ENCODE measurements at regions not wholly inside any gene's neighbourhood (a gene's known extent, or its start where the extent isn't known, plus 50 kb on each side); places are given as distances from the start of the nearest gene placed in this dataset.

DNA sequence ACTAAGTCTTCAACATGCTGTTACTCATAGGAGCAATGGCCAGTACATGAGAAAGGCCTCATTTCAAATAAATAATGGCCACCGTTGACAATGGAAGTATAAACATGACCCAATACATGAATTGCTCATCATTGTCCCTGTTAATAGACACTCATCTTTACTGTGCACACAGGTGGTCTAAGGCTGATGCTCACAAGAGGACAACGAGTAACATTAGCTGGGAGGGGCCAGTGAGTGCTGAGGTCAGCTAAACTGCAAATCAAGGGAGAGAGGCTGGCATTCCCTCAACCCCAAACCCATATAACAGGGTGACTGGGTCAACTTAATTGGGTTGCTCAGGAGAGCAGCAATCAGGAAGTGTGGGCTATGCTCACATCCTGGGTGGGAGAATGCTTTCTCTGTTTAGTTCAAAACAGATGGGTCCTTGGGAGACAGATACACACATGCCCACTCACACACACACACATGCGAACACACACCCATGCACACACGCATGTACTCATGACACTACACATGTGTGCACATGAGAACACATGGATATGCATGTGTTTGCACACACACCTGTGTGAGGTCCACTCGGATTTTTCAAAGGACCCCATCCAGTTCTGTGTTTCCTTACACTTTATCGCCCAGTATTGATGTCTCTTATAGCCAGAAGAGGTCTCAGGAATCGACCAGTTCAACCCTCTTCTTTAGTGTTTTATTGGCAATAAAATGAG, 172.0 kb downstream of the INHBB start:
- ATAC-seq (ENCODE audit: poor library complexity) (no peak), DNase-seq (no peak)
- intact Hi-C loops (cut with DNase I), result no loop called here

DNA sequence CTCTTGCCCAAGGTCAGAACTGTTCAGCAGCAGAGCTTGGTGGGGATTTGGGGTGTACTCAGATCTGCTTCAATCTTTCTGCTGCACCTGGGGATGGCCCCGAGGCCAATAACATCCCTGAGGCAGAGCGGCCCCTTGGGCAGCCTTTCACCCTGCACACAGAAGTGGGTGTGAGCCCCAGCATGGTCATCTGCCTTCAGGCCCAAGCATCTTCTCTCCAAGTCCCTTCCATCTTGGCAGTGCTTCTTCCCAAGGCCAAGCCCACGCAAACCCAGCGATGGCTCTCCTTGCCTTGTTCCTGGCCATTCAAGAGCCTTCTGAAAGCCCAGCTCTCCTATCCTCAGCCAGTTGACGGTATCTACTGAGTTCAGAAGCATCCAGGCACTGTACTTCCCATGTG, 172.9 kb downstream of the INHBB start:
- DNase-seq, result peak; percentile 21
- intact Hi-C loops (cut with DNase I), result no loop called here
- ATAC-seq (ENCODE audit: poor library complexity), result no peak

DNA sequence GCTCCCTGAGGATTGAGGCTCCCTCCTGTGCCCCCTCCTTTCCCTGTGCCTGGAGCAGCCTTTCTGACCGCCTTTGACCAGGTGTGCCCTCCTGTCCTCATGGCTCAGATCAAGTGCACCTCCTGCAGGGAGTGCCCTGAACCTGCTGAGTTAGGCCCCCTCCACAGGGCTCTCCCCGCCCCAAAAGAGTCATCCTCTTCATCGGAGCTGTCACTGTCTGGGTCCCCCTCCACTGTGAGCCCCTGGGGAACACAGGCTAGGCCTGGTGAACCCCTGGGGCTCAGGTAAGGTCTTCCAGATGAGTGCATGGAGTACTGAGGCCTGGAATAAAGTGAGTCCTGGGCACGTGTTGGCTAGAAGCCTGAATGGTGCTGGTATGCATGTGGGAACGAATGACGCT, 173.5 kb downstream of the INHBB start:
- ATAC-seq (ENCODE audit: poor library complexity) (no peak), DNase-seq (peak; percentile 19)
- intact Hi-C loops (cut with DNase I), result no loop called here

DNA sequence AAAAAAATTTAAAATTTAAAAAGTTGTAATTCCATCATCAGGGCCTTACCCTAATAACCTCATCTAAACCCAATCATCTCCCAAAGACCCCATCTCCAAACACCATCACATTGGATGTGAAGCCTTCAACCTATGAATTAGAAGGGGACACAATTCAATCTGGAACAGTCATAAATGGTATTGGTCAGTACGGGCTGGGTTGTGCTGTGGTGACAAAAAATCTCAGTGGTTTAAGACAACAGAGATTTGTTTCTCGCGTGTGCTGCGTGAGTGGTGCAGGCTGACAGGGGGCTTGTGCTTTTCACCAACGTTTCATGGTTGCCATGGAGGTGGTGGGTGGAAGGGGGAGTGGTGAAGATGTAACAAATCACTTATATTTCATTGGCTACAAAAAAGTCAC, 174.5 kb downstream of the INHBB start:
- ATAC-seq (ENCODE audit: poor library complexity), result no peak
- no peak for DNase-seq
- intact Hi-C loops (cut with DNase I), result no loop called here

DNA sequence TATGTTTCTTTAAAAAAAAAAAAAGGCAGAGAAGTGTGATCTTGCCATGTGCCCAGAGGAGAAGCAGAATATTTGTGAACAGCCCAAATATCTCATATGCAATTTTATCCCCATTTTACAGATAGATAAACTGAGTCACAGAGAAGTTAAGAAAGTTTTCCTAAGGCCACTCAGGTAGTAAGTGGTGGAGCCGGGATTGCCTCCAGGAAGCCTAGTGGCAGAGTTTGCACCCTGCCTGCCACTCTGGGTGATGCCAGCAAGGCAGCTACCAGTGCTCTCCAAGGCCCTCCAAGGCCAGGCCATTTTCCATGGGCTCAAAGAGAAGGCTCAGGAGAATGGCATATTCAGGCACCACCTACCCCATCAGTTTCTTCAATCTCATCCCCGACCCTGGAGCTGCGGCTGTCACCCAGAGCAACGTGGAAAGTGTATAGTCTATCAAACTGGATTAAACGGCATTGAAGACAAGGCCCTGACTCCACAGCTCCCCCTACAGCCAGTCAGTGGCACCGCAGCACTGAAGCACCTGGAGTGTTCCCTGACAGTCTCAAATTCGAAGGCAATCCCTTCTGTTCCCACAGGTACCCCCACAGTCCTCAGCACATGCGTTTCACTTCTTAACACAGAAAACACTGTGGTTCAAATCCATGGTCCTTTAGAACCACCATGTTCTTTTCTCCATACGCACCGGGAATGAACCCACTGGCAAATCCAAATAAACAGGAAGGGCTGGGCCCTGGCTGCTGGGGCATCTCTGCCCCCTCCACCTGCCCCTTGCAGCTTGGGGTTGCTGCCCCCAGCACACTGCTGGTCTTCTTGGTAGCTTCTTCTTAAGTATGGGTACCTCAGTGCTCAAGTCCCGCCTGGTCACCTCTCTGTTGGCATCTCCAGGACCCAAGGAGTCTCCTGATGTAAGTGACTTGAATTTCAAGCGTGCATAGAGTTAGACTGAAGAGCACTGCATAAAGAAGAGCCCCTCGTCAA, 175.3 kb downstream of the INHBB start:
- intact Hi-C loops (cut with DNase I), result no loop called here
- DNase-seq (no peak), ATAC-seq (ENCODE audit: poor library complexity) (peak; percentile 48)

DNA sequence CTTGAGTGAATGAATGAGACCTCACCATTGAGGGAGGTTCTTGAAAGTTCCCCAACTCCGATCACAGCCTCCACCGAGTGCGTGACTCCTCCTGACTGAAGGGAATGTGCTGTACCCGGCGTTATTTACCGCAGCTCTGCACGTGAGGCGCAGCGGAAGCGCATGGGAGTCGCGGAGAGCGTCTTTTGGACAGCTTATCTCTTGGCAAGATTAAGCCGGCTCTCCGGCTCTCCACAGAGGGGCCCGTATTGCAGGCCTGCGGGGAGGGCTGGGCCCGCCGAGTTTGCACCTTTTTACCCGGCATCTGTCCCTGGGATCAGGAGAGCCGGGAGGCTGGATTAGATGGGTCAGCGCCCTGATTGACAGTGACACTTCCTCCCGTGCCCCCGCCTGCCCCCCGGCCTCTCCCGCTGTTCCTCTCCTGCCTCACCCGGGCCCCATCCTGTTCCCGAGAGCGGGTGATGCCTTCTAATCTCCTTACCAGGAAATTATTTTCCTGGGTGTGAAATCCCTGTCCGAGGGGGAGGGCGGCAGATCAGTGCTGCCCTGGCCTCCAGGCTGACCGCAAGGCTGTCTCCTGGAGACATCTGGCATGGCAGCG, 176.3 kb downstream of the INHBB start:
- intact Hi-C loops (cut with DNase I), result no loop called here
- DNase-seq, result no peak

DNA sequence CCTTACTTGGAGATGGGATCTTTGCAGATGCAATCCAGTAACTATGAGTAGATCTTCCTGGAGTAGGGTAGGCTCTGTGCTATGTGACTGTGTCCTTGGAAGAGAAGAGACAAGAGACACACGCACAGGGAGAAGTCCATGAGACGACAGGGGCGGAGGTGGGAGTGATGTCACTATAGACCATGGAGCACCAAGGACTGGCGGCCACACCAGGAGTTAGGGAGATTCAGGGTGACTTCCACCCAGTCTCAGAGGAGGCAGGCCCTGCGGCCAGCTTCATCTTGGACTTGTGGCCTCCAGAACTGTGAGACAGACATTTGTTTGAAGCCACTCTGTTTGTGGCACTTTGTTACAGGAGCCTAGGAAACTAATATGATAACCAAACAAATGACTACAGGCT, 177.8 kb downstream of the INHBB start:
- ATAC-seq (ENCODE audit: poor library complexity), result no peak
- DNase-seq, result no peak
- intact Hi-C loops (cut with DNase I), result no loop called here

More for the DNA sequence above, 176.3 kb downstream of the INHBB start:
- ATAC-seq (ENCODE audit: poor library complexity), result peak; percentile 64

DNA sequence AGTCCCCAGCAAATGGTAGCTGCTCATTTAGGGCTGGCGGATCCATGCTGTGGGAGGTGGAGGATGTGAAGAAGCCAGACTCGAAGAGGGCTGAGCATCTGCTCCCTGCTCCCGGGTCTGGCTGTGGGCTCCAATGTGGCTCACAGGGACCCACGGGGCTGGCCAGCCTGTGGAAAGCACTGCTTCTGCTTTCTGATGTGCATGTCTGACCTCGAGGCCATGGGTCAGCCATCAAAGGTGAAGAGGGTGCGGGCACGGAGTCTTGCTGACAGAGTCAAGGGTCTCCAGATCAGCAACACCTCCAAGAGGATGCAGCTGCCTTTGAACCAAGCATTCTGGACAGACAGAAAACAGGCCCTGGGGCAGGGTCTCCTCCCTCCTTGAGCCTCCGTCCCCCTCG, 178.2 kb downstream of the INHBB start:
- intact Hi-C loops (cut with DNase I), result no loop called here
- DNase-seq, result no peak
- no peak for ATAC-seq (ENCODE audit: poor library complexity)

DNA sequence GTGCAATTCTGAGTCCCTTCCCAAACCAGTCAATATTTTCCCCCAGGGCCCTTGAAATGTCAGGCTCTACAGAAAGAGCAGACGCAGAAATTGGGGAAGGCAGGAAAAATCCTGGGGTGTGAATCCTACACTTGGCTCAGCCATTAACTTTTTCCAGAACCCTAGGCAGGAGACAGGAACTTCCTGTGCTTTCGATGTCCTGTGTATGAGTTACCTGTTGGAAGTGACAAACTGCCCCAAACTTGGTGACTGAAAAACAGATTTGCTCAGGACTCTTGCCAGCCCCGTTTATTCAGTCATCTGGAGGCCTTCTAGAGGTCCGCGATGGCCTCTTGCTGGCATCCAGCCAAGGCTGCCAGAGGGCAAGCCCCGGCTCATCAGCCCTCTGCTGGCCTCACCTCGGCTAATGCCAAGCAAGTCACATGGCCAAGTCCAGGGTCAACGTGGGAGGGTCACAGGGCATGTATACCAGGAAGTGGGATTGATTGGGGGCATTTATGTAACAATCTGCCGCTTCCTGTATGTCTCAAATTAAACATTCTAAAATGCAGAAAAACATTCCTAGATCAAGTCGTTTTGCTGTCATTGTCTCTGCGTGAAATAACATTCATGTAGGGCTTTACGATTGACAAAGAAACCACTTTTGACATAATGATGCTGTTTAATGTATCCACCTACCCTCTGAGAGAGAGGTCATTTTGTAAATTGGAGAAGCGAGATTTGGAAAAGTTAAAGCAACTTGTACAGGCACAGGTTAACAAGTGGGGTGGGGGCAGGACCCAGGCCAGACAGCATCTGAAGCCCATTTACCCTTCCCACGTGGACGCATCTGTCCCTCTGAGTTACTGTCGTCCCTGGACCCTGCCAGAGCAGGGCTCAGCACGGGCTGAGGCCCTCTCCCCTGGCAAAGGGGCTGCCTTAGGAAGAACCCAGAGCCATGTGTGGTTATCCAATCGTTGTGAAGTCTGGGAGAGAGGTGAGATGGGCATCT, 179.4 kb downstream of the INHBB start:
- intact Hi-C loops (cut with DNase I), result no loop called here
- peak; percentile 62 for DNase-seq
- no peak for ATAC-seq (ENCODE audit: poor library complexity)

DNA sequence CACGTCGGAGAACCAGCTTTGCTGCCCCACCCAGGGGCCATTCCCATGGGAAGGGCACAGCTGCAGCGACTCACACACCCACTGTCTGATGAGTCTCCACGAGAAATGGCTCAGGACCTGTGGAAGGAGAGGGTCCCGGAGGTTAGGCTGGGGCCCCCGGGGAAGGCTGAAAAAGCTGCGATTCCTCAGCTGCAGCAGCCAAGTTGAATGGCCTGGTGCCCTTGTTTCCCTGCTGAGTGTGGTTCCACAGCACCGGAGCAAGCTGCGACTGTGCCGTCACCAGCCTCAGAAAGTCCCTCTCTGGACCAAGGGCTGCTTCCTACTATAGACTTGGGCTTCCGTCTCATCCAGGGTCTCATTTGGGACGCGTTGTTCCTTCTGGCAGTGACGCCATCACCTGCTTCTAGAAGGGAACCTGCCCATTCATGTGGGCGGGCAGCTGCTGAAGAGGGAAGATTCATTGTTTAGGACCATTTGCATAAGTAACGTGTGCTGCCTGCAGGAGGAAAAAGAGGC, 180.2 kb downstream of the INHBB start:
- intact Hi-C loops (cut with DNase I), result no loop called here
- no peak for ATAC-seq (ENCODE audit: poor library complexity)
- DNase-seq, result no peak

DNA sequence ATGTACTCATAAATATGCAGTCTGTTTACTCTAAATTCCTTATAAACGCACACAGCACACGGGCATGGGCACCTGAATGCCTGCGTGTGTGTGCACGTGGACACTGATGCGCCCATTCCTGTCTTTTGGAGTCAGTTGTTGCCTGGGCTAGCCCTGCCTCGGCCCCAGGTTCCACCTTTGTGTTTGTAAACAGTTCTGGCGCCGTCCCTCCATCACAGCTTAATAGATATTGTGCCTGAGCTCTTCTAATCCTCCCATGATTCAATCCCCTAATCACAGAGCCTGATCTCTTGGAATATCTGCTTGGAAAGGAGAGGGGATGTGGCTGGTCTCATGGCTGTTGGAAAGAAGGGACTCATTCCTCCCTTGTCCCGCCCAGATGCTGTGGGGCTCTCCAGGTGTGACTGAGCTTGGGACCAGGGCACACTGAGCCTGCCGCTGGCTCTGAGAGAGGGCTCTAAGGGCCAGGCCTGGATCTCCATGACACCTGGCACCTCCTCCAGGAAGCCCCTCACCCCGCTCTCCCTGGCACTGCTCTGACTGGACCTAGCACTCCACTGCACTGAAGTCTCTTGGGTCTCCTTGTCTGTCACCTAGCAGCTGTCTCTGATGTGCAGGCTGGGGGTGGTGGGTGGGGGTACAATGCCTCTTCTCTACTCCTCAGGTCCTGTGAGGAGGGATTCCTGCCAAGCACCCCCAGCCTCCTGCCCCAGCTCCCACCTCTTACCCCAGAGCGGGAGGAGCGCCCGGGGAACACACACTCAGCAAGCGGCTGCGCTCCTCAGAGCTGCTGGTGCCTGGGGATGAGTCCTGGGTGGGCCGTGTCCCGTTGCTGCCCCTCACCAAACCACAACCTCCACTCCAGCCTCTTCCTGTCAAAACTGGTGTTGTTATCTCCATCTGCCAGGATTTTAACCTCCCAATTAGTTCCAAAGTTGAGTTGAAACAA, 181.3 kb downstream of the INHBB start:
- no peak for ATAC-seq (ENCODE audit: poor library complexity)

DNA sequence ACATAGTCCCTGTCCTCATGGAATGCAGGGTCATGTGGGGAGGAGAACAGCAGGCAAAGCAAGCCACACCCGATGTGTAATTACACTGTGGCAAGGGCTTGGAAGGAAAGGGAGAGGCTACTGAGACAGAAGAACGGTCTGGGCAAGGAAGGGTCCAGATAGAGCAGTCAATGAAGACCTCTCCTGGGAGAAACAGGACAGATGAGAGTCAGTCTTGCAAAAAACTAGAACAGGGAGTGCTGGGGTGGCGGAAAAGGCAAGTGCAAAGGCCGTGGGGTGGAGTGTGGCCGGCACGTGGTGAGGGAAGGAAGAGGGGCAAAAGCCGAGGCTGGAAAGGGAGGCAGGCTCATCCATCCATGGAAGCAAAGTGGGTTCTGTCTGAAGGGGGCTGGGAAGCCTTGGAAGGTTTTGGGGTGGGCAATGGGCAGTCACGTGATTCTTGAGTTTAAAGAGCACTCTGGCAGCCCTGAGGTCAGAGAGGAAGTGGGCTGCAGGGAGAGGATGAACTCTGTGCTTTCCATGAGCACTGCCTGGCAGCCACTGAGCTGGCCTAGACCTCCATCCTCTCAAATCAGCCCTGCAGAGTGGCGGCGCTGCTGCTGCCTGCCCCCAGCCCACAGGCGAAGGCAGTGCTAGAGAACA, 182.2 kb downstream of the INHBB start:
- ATAC-seq (ENCODE audit: poor library complexity) (no peak), DNase-seq (no peak)
- intact Hi-C loops (cut with DNase I), result no loop called here

More for the DNA sequence above, 181.3 kb downstream of the INHBB start:
- intact Hi-C loops (cut with DNase I), result no loop called here
- no peak for DNase-seq

DNA sequence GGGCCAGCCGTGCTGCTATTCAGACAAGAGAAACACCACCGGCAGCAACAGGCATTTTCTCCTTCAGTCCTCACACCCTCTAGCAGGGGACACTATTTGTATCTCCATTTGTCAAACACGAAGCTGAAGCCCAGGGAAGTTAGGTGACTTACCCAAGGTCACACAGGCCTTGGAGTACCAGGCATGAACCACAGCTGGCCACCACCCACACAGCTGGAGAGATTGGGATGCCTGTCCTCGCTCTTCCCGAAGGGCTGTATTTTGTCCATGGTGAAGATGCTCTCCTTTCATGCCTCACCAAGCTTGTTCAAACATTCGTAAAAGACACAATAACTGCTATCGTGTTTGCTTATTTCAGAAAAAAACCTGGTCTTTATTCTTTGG, 182.7 kb downstream of the INHBB start:
- ATAC-seq (ENCODE audit: poor library complexity), result no peak
- no peak for DNase-seq
- intact Hi-C loops (cut with DNase I), result no loop called here

DNA sequence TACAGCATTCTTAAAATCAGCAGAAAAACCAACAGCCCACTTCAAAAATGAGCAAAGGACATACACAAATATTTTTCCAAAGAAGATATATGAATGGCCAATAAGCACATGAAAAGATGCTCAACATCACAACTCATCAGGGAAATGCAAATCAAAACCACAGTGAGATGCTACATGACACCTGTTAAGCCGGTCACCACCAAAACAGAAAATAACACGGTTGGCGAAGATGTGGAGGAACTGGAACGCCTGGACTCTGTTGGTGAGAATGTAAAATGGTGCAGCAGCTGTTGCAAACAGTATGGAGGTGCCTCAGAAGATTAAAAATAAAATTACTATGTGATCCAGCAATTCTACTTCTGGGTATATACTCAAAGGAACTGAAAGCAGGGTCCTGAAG, 184.8 kb downstream of the INHBB start:
- intact Hi-C loops (cut with DNase I), result no loop called here
- no peak for ATAC-seq (ENCODE audit: poor library complexity)
- DNase-seq, result no peak

DNA sequence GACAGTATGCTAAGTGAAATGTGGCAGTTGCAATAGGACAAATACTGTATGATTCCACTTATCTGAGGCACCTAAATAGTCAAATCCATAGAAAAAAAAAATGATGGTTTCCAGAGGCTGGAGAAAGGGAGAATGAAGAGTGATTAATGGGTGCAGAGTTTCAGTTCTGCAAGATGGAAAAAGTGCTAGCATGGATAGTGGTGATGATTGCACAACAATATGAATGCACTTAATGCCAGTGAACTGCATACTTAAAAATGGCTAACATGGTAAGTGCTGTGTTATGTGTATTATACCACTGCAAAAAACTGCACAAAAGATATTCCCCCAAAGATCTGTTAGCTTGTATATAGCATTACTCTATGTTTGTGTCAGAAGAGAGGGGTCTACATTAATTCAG, 185.4 kb downstream of the INHBB start:
- ATAC-seq (ENCODE audit: poor library complexity), result no peak

DNA sequence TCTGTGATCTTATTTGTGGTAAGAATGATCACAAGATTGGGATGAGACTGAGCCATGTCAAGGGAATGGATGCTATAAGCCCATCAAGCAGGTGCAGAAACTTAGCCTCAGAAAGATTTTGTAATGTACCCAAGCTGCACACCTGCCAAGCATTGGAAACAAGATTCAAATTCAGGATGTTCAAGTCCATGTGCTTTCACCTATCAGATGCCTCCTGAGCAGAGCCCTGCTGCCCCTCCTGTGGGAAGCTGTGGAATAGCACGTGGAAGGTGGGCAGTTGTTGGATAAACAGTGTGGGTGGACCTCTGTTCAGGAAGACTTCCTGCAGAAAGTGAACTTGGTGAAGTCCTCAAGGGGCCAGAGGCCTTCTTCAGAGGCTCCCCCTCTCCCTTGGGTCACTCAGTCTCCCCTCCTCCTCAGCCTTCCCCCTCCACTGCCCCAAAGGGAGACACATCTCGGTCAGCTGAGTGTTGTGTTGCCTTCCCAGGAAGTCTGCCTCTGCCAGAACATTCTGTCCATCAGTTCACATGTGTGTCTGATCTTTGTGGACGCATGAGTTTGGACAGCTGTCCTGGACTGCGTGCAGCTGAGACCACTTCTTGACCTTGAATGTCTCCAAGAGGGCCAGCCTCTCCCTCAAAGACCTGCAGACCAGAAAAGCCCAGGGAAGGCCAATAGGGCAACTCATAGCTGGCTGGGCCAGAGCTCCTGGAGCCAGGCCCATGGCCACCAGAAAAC, 186.1 kb downstream of the INHBB start:
- ATAC-seq (ENCODE audit: poor library complexity) (peak; percentile 62), DNase-seq (no peak)
- intact Hi-C loops (cut with DNase I), result no loop called here

More for the DNA sequence above, 185.4 kb downstream of the INHBB start:
- DNase-seq, result no peak
- intact Hi-C loops (cut with DNase I), result no loop called here

All from Right ventricle myocardium superior (tissue), 1 donor.